HEK293T (cell line): ENCODE measurements at regions not wholly inside any gene's neighbourhood (a gene's known extent, or its start where the extent isn't known, plus 50 kb on each side); places are given as distances from the start of the nearest gene placed in this dataset.

Experiments used
- CTCF ChIA-PET: fragments of 350-600 bp; formaldehyde crosslinking; extraction: SDS; loops from one replicate; lab custom pipeline; 2021; ENCODE audit warnings: antibody characterized with exemption, inconsistent platforms; lab: Yijun Ruan, JAX
- POLR2A ChIA-PET: fragments of 350-600 bp; formaldehyde crosslinking; extraction: SDS; loops from one replicate; lab custom pipeline; 2020; ENCODE audit warnings: antibody characterized with exemption, inconsistent platforms; lab: Yijun Ruan, JAX
- DNase-seq: peaks from one replicate; pipeline ENCODE4 v3.0.0; 2012; ENCODE audit warnings: mixed read lengths; ENCODE audit errors: extremely low spot score
- ARNT ChIP-seq: fragments of 450-650 bp; IDR thresholded peaks from 2 replicates; pipeline ENCODE4 v1.6.1; 2017; ENCODE audit warnings: mild to moderate bottlenecking
- BHLHE40 ChIP-seq: fragments of 450-650 bp; IDR thresholded peaks from 2 replicates; pipeline ENCODE4 v1.6.1; 2016; ENCODE audit warnings: mild to moderate bottlenecking, moderate library complexity, borderline replicate concordance
- CTBP1 ChIP-seq: fragments of 450-650 bp; IDR thresholded peaks from 2 replicates; pipeline ENCODE4 v1.6.1; 2016; ENCODE audit warnings: borderline replicate concordance
- ELF4 ChIP-seq: fragments of 450-650 bp; IDR thresholded peaks from 2 replicates; pipeline ENCODE4 v1.6.1; 2017; ENCODE audit warnings: antibody characterized with exemption
- FOXA1 ChIP-seq: fragments of 450-650 bp; IDR thresholded peaks from 2 replicates; pipeline ENCODE4 v1.6.1; 2016; ENCODE audit warnings: mild to moderate bottlenecking
- FOXK2 ChIP-seq: fragments of 450-650 bp; IDR thresholded peaks from 2 replicates; pipeline ENCODE4 v1.6.1; 2016; ENCODE audit warnings: mild to moderate bottlenecking
- FOXM1 ChIP-seq: fragments of 450-650 bp; IDR thresholded peaks from 2 replicates; pipeline ENCODE4 v1.6.1; 2017; ENCODE audit warnings: mild to moderate bottlenecking, borderline replicate concordance
- HDGF ChIP-seq: fragments of 450-650 bp; IDR thresholded peaks from 2 replicates; pipeline ENCODE4 v1.6.1; 2017; ENCODE audit warnings: antibody characterized with exemption, borderline replicate concordance
- L3MBTL2 ChIP-seq: fragments of 450-650 bp; conservative IDR thresholded peaks from 2 replicates; pipeline ENCODE4 v1.6.1; 2016; ENCODE audit warnings: mild to moderate bottlenecking
- LEF1 ChIP-seq: fragments of 450-650 bp; IDR thresholded peaks from 2 replicates; pipeline ENCODE4 v1.6.1; 2017; ENCODE audit warnings: mild to moderate bottlenecking, borderline replicate concordance
- NFRKB ChIP-seq: fragments of 450-650 bp; IDR thresholded peaks from 2 replicates; pipeline ENCODE4 v1.6.1; 2016; ENCODE audit warnings: mild to moderate bottlenecking, moderate library complexity
- PKNOX1 ChIP-seq: fragments of 450-650 bp; IDR thresholded peaks from 2 replicates; pipeline ENCODE4 v1.6.1; 2016
- SP1 ChIP-seq: fragments of 450-650 bp; IDR thresholded peaks from 2 replicates; pipeline ENCODE4 v1.6.1; 2017
- SUZ12 ChIP-seq: fragments of 450-650 bp; IDR thresholded peaks from 2 replicates; pipeline ENCODE4 v1.6.1; 2016; ENCODE audit warnings: mild to moderate bottlenecking
- TARDBP ChIP-seq: fragments of 450-650 bp; IDR thresholded peaks from 2 replicates; pipeline ENCODE4 v1.6.1; 2016
- ZNF384 ChIP-seq: fragments of 450-650 bp; IDR thresholded peaks from 2 replicates; pipeline ENCODE4 v1.6.1; 2016

GRCh38 chr7:10733747-10734146 is 239.9 kb upstream of the PHF14 start:
- no peak for DNase-seq
- TF ChIP-seq FOXM1 = no peak
- no peak for TF ChIP-seq CTBP1
- no peak for TF ChIP-seq ZNF384
- TF ChIP-seq L3MBTL2 = no peak
- no peak for TF ChIP-seq SUZ12
- TF ChIP-seq TARDBP = no peak
- no peak for TF ChIP-seq BHLHE40
- no peak for TF ChIP-seq ELF4
- TF ChIP-seq HDGF = no peak
- TF ChIP-seq SP1 = no peak
- TF ChIP-seq LEF1 = no peak
- no peak for TF ChIP-seq PKNOX1
- TF ChIP-seq FOXK2 = no peak
- TF ChIP-seq FOXA1 = no peak
- no peak for TF ChIP-seq ARNT
- no peak for TF ChIP-seq NFRKB
- POLR2A ChIA-PET = no interaction called here
- CTCF ChIA-PET = no interaction called here

- ChIA-PET POLR2A (no interaction called here), CTCF (no interaction called here)
- TF ChIP-seq NFRKB (no peak), BHLHE40 (no peak), SP1 (no peak), FOXM1 (no peak), CTBP1 (no peak), LEF1 (no peak), FOXA1 (no peak), ARNT (no peak), FOXK2 (no peak), TARDBP (no peak), SUZ12 (no peak), ZNF384 (no peak), ELF4 (no peak), HDGF (no peak), PKNOX1 (no peak), L3MBTL2 (no peak)
- no peak for DNase-seq
Measured at GRCh38 chr7:10734595-10734994, 239.1 kb upstream of the PHF14 start.

- ChIA-PET POLR2A (no interaction called here), CTCF (no interaction called here)
- no peak for DNase-seq
- TF ChIP-seq SP1 = no peak
- TF ChIP-seq FOXA1 = no peak
- no peak for TF ChIP-seq FOXK2
- TF ChIP-seq NFRKB = no peak
- no peak for TF ChIP-seq L3MBTL2
- no peak for TF ChIP-seq TARDBP
- TF ChIP-seq ELF4 = no peak
- no peak for TF ChIP-seq ARNT
- no peak for TF ChIP-seq ZNF384
- TF ChIP-seq BHLHE40 = no peak
- TF ChIP-seq PKNOX1 = no peak
- no peak for TF ChIP-seq LEF1
- no peak for TF ChIP-seq HDGF
- no peak for TF ChIP-seq CTBP1
- TF ChIP-seq FOXM1 = no peak
Measured at GRCh38 chr7:10739401-10739800, 234.3 kb upstream of the PHF14 start.

- no peak for DNase-seq
- CTCF ChIA-PET = no interaction called here
- no peak for TF ChIP-seq SP1
- no peak for TF ChIP-seq ZNF384
- TF ChIP-seq FOXM1 = no peak
- no peak for TF ChIP-seq NFRKB
- POLR2A ChIA-PET = no interaction called here
Measured at GRCh38 chr7:10740805-10741204, 232.9 kb upstream of the PHF14 start.

GRCh38 chr7:10756981-10757380 is 216.7 kb upstream of the PHF14 start:
- no peak for DNase-seq
- POLR2A ChIA-PET = no interaction called here
- CTCF ChIA-PET = no interaction called here
- TF ChIP-seq NFRKB (no peak), ZNF384 (no peak), CTBP1 (no peak), LEF1 (no peak), PKNOX1 (no peak), SUZ12 (no peak), L3MBTL2 (no peak), HDGF (no peak), ELF4 (no peak), FOXM1 (no peak), FOXK2 (no peak), SP1 (no peak), TARDBP (no peak), BHLHE40 (no peak), FOXA1 (no peak), ARNT (no peak)

- POLR2A ChIA-PET = no interaction called here
- TF ChIP-seq LEF1 (no peak), BHLHE40 (no peak), L3MBTL2 (no peak), ARNT (no peak), TARDBP (no peak), SUZ12 (no peak), HDGF (no peak), SP1 (no peak), FOXK2 (no peak), CTBP1 (no peak), PKNOX1 (no peak), NFRKB (no peak), FOXM1 (no peak), ZNF384 (no peak), ELF4 (no peak), FOXA1 (no peak)
- DNase-seq = no peak
- CTCF ChIA-PET = no interaction called here
Measured at GRCh38 chr7:10759120-10759519, 214.6 kb upstream of the PHF14 start.
